ENCODE measurements at regions not wholly inside any gene's neighbourhood (a gene's known extent, or its start where the extent isn't known, plus 50 kb on each side); places are given as distances from the start of the nearest gene placed in this dataset.
A peak's percentile ranks its signal among the peaks of the same experiment; 100 is the strongest.

- Mint-ChIP-seq H3K27me3 (ENCODE audit: insufficient read depth, unreplicated experiment) (no peaks in the 10 kb centered on the region), H3K4me3 (ENCODE audit: unreplicated experiment) (peak overlapping the region; percentile 58), H3K4me1 (ENCODE audit: insufficient read depth, unreplicated experiment) (peaks cover 16% of the 10 kb centered on the region), H3K36me3 (ENCODE audit: insufficient read depth, unreplicated experiment) (no peaks in the 10 kb centered on the region), H3K27ac (ENCODE audit: low read depth, unreplicated experiment) (peak overlapping the region; percentile 53), H3K9me3 (ENCODE audit: unreplicated experiment) (no peaks in the 10 kb centered on the region)
- peak; percentile 83 for DNase-seq (ENCODE audit: unreplicated experiment)
- intact Hi-C loops (cut with micrococcal nuclease), result loop anchor here (1.0 to 10.0 kb wide), 11 partner anchors 93 to 1013 kb away; partner anchors contain the start of gene COQ8A
- ChIA-PET POLR2A (interaction anchor here (0.9 to 1.8 kb wide), 5 partner anchors 119 to 381 kb away, joined by 3 to 11 read pairs (median 5); partner anchors contain the start of gene CDC42BPA), CTCF (interaction anchor here (0.6 to 5.5 kb wide), 22 partner anchors 9 to 806 kb away, joined by 3 to 51 read pairs (median 4); partner anchors contain the start of gene CDC42BPA)
- BruUV-seq (replicated peaks), result no TSS peak
- TF ChIP-seq, protein P1, sequence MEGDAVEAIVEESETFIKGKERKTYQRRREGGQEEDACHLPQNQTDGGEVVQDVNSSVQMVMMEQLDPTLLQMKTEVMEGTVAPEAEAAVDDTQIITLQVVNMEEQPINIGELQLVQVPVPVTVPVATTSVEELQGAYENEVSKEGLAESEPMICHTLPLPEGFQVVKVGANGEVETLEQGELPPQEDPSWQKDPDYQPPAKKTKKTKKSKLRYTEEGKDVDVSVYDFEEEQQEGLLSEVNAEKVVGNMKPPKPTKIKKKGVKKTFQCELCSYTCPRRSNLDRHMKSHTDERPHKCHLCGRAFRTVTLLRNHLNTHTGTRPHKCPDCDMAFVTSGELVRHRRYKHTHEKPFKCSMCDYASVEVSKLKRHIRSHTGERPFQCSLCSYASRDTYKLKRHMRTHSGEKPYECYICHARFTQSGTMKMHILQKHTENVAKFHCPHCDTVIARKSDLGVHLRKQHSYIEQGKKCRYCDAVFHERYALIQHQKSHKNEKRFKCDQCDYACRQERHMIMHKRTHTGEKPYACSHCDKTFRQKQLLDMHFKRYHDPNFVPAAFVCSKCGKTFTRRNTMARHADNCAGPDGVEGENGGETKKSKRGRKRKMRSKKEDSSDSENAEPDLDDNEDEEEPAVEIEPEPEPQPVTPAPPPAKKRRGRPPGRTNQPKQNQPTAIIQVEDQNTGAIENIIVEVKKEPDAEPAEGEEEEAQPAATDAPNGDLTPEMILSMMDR (IDR thresholded peaks at IDR 0.05; ENCODE audit: unreplicated experiment), result peak; percentile 80
Measured at GRCh38 chr1:227437495-227438008, 119.3 kb upstream of the CDC42BPA start.

GRCh38 chr1:227434808-227435444, 116.6 kb upstream of the CDC42BPA start:
- Mint-ChIP-seq H3K9me3 (ENCODE audit: unreplicated experiment) (no peaks in the 10 kb centered on the region), H3K36me3 (ENCODE audit: insufficient read depth, unreplicated experiment) (no peaks in the 10 kb centered on the region), H3K27ac (ENCODE audit: low read depth, unreplicated experiment) (no peak overlapping the region), H3K27me3 (ENCODE audit: insufficient read depth, unreplicated experiment) (no peaks in the 10 kb centered on the region), H3K4me1 (ENCODE audit: insufficient read depth, unreplicated experiment) (peaks cover 16% of the 10 kb centered on the region), H3K4me3 (ENCODE audit: unreplicated experiment) (no peak overlapping the region)
- intact Hi-C loops (cut with micrococcal nuclease), result loop anchor here (10.0 kb wide), 1 partner anchor 420 kb away; no protein-coding TSS in a partner anchor
- CTCF ChIA-PET, result interaction anchor here (0.5 to 1.5 kb wide), 6 partner anchors 77 to 992 kb away, joined by 3 to 7 read pairs (median 4); no protein-coding TSS in a partner anchor
- no peak for DNase-seq (ENCODE audit: unreplicated experiment)
- no TSS peak for BruUV-seq (replicated peaks)
- TF ChIP-seq, protein P1 (IDR thresholded peaks at IDR 0.05; ENCODE audit: unreplicated experiment), result no peak
- POLR2A ChIA-PET, result interaction anchor here (1.2 to 2.3 kb wide), 3 partner anchors 91 to 119 kb away, joined by 4 to 10 read pairs (median 6); no protein-coding TSS in a partner anchor

- Mint-ChIP-seq H3K9me3 (ENCODE audit: unreplicated experiment) (no peaks in the 10 kb centered on the region), H3K4me1 (ENCODE audit: insufficient read depth, unreplicated experiment) (peaks cover 16% of the 10 kb centered on the region), H3K36me3 (ENCODE audit: insufficient read depth, unreplicated experiment) (no peaks in the 10 kb centered on the region), H3K4me3 (ENCODE audit: unreplicated experiment) (no peak overlapping the region), H3K27ac (ENCODE audit: low read depth, unreplicated experiment) (no peak overlapping the region), H3K27me3 (ENCODE audit: insufficient read depth, unreplicated experiment) (no peaks in the 10 kb centered on the region)
- ChIA-PET POLR2A (interaction anchor here (0.9 to 2.3 kb wide), 5 partner anchors 10 to 118 kb away, joined by 3 to 10 read pairs (median 3); no protein-coding TSS in a partner anchor), CTCF (interaction anchor here (0.6 to 1.5 kb wide), 10 partner anchors 16 to 1010 kb away, joined by 3 to 7 read pairs (median 4); no protein-coding TSS in a partner anchor)
- no peak for DNase-seq (ENCODE audit: unreplicated experiment)
- intact Hi-C loops (cut with micrococcal nuclease), result loop anchor here (10.0 kb wide), 1 partner anchor 419 kb away; no protein-coding TSS in a partner anchor
- no TSS peak for BruUV-seq (replicated peaks)
- TF ChIP-seq, protein P1 (IDR thresholded peaks at IDR 0.05; ENCODE audit: unreplicated experiment), result no peak
Measured at GRCh38 chr1:227433663-227434341, 115.5 kb upstream of the CDC42BPA start.

Data from MCF 10A (cell line).